Subcutaneous abdominal adipose tissue (tissue), 5 donors: ENCODE measurements at regions not wholly inside any gene's neighbourhood (a gene's known extent, or its start where the extent isn't known, plus 50 kb on each side); places are given as distances from the start of the nearest gene placed in this dataset.

Experiments used
- H3K27ac ChIP-seq: one replicate; pipeline ENCODE4 v1.7.0; 2013; ENCODE audit warnings: low read depth, mild to moderate bottlenecking, inconsistent platforms, low read length, moderate library complexity
- H3K27me3 ChIP-seq, 5 donors: one replicate each; pipeline ENCODE4 v1.7.0; 2013; ENCODE audit warnings: low read length in 5 of 5, inconsistent platforms in 1 of 5; ENCODE audit not compliant: control insufficient read depth in 5 of 5, insufficient read depth in 4 of 5
- H3K36me3 ChIP-seq, 5 donors: one replicate each; pipeline ENCODE4 v1.7.0; 2013; ENCODE audit warnings: low read length in 5 of 5; ENCODE audit not compliant: control insufficient read depth in 5 of 5, insufficient read depth in 5 of 5
- H3K4me1 ChIP-seq, 5 donors: one replicate each; pipeline ENCODE4 v1.7.0; 2013; ENCODE audit warnings: low read length in 5 of 5, mild to moderate bottlenecking in 3 of 5, moderate library complexity in 1 of 5; ENCODE audit not compliant: control insufficient read depth in 5 of 5, insufficient read depth in 5 of 5
- H3K4me3 ChIP-seq, 5 donors: one replicate each; pipeline ENCODE4 v1.7.0; 2013; ENCODE audit warnings: low read length in 5 of 5, low read depth in 1 of 5
- H3K9ac ChIP-seq, 5 donors: one replicate each; pipeline ENCODE4 v1.7.0; 2013; ENCODE audit warnings: low read length in 5 of 5, mild to moderate bottlenecking in 4 of 5, moderate library complexity in 3 of 5
- H3K9me3 ChIP-seq, 5 donors: one replicate each; pipeline ENCODE4 v1.7.0; 2013; ENCODE audit warnings: low read length in 5 of 5; ENCODE audit not compliant: control insufficient read depth in 5 of 5
- donor health status: healthy.
- donor health status: healthy.
- donor health status: healthy.
- donor health status: healthy.
- donor health status: healthy.

DNA sequence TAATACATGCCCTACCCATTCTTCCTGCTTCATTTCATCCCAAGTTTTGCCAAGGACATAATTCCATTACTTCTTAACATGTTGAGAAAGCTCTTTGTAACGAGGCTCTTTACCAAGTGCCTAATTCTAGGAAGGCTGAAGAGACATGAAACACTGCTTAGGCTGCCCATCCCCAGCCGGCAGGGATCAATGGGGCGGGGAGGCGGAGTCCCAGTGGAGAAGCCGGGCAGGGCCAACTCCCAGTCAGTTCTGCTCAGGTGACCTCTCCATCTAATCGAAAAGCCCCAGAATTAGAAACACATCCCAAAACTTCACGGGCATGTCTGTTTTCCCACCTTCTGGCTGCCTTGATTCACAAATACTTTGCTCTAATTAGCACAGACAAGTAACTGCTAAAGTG lies 89.5 kb upstream of the LYZL1 start:
- H3K9ac ChIP-seq, result no peak overlapping the region
- H3K4me1 ChIP-seq, result no peaks in the 10 kb centered on the region
- no peaks in the 10 kb centered on the region for H3K27me3 ChIP-seq
- no peak overlapping the region for H3K27ac ChIP-seq
- peaks cover 0 to 6% (median 0%) of the 10 kb centered on the region in 5 donors for H3K9me3 ChIP-seq
- H3K4me3 ChIP-seq, result no peak overlapping the region
- no peaks in the 10 kb centered on the region for H3K36me3 ChIP-seq

DNA sequence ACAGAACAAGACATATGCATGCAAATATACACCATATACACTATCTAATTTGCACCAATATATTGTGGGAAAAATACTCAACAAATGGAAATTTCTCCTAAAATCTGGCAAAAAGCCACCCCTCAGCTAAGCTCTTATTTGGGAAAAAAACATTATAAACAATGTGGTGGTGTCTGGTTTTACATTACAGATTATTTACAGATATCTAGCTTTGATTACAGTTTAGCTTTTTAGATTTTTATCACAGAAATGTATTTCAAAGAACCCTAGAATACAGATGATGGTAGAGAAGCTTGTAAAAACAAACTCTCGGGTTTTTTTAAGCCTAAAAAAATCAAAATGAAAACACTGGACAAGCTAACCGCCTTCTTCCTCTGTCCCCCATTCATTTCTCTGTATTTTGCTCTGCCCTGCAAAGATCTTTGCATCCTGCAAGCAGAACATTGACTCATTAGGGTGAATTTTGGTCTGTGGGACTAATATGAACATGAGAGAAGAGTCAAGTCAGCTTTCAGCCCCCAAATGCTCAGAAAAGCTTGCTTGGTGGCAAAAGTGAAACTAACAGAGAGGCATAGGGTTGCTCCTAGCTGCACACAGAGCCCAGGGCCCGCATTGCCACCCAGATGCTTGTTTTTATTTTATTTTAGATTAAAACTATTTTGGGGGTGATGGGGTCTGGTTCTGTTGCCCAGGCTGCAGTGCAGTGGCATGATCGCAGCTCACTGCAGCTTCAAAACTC lies 88.8 kb upstream of the LYZL1 start:
- no peak overlapping the region for H3K4me3 ChIP-seq
- no peaks in the 10 kb centered on the region for H3K27me3 ChIP-seq
- H3K9ac ChIP-seq, result no peak overlapping the region
- no peak overlapping the region for H3K27ac ChIP-seq
- no peaks in the 10 kb centered on the region for H3K36me3 ChIP-seq
- H3K9me3 ChIP-seq, result peaks cover 0 to 4% (median 0%) of the 10 kb centered on the region in 5 donors
- no peaks in the 10 kb centered on the region for H3K4me1 ChIP-seq

DNA sequence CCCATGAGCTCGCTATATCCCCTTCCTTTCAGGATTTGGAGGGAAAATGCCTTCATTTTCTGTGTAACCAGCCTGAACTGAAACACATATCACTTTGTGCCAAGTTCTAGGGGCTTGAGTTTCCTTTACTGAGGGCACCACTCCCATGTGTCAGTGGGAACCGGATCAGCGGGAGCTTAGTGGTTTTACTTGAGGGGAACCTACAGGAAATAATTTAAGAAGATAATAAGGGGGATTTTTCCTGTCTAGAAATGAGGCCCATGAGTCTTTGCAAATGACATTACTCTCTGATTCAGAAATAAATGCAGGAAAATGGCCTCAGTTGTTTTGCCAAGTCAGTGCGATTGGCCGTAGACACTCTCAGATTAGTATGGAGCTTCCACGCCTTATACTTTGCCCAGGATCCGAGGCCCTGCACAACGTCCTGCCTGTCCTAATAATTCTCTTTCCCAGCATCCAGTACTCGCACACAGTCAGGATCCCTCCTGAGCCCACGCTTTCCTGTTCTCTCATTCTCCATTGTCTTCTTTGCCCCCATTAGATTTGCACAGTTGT lies 86.4 kb upstream of the LYZL1 start:
- H3K36me3 ChIP-seq, result no peaks in the 10 kb centered on the region
- H3K27me3 ChIP-seq, result peaks cover 0 to 6% (median 0%) of the 10 kb centered on the region in 5 donors
- no peak overlapping the region for H3K9ac ChIP-seq
- no peak overlapping the region for H3K27ac ChIP-seq
- no peak overlapping the region for H3K4me3 ChIP-seq
- no peaks in the 10 kb centered on the region for H3K4me1 ChIP-seq
- no peaks in the 10 kb centered on the region for H3K9me3 ChIP-seq

DNA sequence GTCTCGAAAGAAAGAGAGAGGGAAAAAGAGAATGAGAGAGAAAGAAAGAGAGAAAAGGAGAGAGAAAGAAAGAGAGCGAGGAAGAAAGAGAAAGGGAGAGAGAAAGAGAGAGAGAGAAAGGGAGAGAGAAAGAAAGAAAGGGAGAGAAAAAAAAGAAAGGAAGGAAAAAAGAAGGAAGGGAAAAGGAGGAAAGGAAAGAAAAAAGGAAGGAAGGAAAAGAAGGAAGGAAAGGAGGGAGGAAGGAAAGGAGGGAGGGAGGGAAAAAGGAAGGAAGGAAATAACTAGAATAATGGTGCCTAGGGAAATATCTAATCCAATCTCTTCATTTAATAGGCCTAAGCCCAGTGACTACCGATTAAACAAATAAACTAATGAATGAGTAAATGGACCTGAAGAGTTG lies 85.4 kb upstream of the LYZL1 start:
- Histone ChIP-seq H3K4me1 (no peaks in the 10 kb centered on the region), H3K27ac (no peak overlapping the region), H3K4me3 (no peak overlapping the region), H3K9me3 (no peaks in the 10 kb centered on the region), H3K9ac (no peak overlapping the region), H3K36me3 (no peaks in the 10 kb centered on the region), H3K27me3 (peaks cover 0 to 6% (median 0%) of the 10 kb centered on the region in 5 donors)

DNA sequence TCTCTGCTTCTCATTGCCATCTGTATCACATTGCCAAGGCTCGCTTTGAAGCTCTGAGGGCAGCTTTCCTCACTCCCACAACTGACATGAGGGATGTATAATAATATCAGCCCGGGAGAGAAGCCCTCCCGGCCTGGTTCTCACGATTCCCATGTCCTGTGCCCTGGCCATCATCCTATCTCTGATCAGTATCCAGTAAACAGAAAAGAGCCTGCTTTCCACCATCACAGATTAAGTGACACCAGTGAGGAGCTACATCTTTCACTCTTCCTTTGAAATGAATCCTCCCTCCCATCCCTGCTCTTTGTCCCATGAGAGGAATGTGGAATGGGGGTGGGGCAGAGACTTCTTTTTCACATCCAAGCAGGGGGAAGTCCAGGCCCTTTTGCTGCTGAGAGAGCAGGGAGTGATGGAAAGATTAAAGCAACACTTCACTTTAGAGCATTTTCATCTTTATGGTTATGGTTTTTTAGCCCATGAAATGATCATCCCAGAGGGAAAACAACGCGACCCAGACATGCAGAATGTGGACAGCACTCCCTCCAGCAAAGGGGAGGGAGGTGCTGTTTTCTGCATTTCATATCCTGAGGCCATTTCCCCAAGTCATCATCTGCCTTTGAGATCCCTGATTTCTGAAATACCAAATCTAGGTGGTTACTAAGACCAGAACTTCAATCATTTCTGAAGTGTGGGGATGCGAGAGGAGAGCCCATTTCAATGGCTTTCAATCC lies 84.6 kb upstream of the LYZL1 start:
- no peak overlapping the region for H3K9ac ChIP-seq
- H3K27me3 ChIP-seq, result peaks cover 0 to 6% (median 0%) of the 10 kb centered on the region in 5 donors
- no peaks in the 10 kb centered on the region for H3K4me1 ChIP-seq
- H3K36me3 ChIP-seq, result no peaks in the 10 kb centered on the region
- peaks cover 0 to 5% (median 4%) of the 10 kb centered on the region in 5 donors for H3K9me3 ChIP-seq
- H3K4me3 ChIP-seq, result no peak overlapping the region
- H3K27ac ChIP-seq, result no peak overlapping the region

DNA sequence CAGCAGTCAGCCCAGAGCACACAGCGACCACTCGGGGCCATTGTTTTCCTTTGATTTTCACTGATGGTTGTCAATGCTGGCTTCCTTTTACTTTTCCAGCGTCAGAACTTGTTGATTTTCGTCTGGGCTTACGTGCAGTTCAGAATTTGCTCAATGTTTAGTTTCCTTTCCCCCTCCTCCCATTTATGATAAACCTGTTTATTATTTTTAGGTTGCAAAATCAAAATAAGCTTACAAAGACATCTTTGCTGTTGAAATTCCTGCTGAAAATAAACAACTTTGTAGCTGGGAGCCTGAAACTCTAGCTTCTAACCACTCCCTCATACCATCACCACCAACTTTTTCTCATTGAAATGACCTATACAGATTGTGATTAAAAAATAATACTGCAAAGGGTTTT lies 83.1 kb upstream of the LYZL1 start:
- Histone ChIP-seq H3K9ac (no peak overlapping the region), H3K36me3 (no peaks in the 10 kb centered on the region), H3K27me3 (peaks cover 0 to 6% (median 0%) of the 10 kb centered on the region in 5 donors), H3K4me1 (no peaks in the 10 kb centered on the region), H3K4me3 (no peak overlapping the region), H3K27ac (no peak overlapping the region), H3K9me3 (peaks cover 0 to 17% (median 14%) of the 10 kb centered on the region in 5 donors)

DNA sequence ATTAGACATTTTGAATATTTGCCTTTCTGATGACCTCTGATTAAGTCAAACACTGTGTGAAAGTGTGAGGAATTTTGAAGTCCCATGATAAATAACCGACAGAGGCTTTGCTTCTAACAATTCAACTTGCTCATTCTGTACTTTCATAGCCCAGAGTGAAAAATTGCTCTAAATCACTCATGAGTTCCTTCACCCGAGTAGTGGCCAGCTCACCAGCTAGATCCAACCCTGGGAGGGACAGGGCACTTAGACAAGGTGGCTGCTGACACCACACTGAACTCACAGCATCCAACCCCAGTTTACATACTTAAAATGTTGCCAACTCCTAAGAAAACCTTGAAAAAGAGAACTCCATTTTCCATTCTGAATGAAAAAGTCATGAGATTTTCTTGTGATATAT lies 80.0 kb upstream of the LYZL1 start:
- Histone ChIP-seq H3K9ac (no peak overlapping the region), H3K27me3 (peaks cover 0 to 6% (median 0%) of the 10 kb centered on the region in 5 donors), H3K4me1 (no peaks in the 10 kb centered on the region), H3K27ac (no peak overlapping the region), H3K36me3 (no peaks in the 10 kb centered on the region), H3K4me3 (no peak overlapping the region), H3K9me3 (peaks cover 0 to 23% (median 14%) of the 10 kb centered on the region in 5 donors)

DNA sequence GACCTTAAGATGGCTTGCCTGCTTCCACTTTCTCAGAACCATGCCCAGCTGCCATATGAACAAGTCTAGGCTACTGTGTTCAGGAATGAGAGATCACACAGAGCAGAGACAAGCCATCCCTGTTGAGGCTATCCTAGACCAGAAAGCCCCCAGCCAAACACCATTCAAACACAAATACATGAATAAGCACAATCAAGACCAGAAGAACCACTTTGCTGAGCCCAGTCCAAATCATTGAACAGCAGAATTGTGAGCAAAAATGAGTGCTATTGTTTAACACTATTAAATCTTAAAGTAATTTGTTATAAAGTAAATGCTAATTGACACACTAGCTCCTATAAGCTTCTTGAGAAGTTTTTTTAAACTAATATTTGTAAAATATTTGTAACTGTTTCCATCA lies 79.0 kb upstream of the LYZL1 start:
- peaks cover 0 to 6% (median 0%) of the 10 kb centered on the region in 5 donors for H3K27me3 ChIP-seq
- peaks cover 0 to 23% (median 14%) of the 10 kb centered on the region in 5 donors for H3K9me3 ChIP-seq
- H3K4me1 ChIP-seq, result no peaks in the 10 kb centered on the region
- H3K4me3 ChIP-seq, result peak overlapping the region in 3 of 5 donors; percentile 12 to 37 (median 22)
- H3K27ac ChIP-seq, result no peak overlapping the region
- no peaks in the 10 kb centered on the region for H3K36me3 ChIP-seq
- no peak overlapping the region for H3K9ac ChIP-seq

DNA sequence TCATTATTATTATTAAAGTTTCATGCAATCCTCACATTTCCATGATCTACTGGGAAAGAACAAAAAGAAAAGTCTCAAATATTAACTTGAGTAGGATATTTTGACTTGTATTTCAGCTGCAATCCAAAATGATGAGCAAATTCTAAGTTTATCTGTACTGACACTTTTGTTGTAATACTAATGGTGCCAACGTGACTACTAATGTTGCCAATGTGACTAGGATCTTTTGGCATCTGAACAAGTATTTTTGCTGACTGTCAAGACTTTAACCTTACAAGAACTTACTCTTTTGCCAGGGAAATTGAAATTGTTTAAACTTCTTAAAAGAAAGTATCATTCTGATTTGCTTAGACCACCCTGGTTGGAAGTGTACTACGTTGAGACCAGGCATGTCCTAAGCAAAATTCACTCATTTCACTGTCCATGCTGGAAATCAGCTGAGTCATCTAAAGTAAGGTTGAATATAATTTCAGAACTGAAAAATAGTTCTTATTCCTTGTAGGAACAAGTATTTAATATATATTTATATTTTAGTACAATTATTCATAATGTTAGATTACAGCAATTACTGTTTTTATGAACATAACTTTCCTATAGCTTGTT lies 78.5 kb upstream of the LYZL1 start:
- peaks cover 0 to 5% (median 0%) of the 10 kb centered on the region in 5 donors for H3K27me3 ChIP-seq
- peaks cover 0 to 23% (median 14%) of the 10 kb centered on the region in 5 donors for H3K9me3 ChIP-seq
- no peak overlapping the region for H3K9ac ChIP-seq
- no peak overlapping the region for H3K27ac ChIP-seq
- H3K36me3 ChIP-seq, result no peaks in the 10 kb centered on the region
- H3K4me1 ChIP-seq, result no peaks in the 10 kb centered on the region
- no peak overlapping the region for H3K4me3 ChIP-seq

DNA sequence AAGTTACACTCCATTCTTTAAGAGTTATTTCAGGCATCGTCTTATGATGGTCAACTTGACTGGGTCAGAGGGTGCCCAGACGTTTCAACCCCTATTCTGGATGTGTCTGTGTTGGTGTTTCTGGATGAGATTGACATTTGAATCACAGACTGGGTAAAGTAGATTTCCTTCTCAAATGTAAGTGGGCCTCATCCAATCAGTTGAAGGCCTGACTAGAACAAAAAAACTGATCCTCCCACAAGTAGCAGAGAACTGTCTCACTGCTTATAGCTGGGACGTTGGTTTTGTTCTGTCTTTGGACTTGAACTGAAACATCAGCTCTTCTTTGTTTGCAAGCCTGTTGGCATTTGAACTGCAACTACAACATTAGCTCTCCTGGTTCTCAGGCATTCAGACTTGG lies 76.3 kb upstream of the LYZL1 start:
- Histone ChIP-seq H3K27me3 (no peaks in the 10 kb centered on the region), H3K4me3 (no peak overlapping the region), H3K4me1 (no peaks in the 10 kb centered on the region), H3K36me3 (no peaks in the 10 kb centered on the region), H3K9me3 (peaks cover 0 to 23% (median 14%) of the 10 kb centered on the region in 5 donors), H3K27ac (no peak overlapping the region), H3K9ac (no peak overlapping the region)
